Activated naive CD8-positive, alpha-beta T cell treated with anti-CD3 and anti-CD28 coated beads, Interleukin-2, amount 50 U/mL, for 24 hours (primary cell): ENCODE measurements at regions not wholly inside any gene's neighbourhood (a gene's known extent, or its start where the extent isn't known, plus 50 kb on each side); places are given as distances from the start of the nearest gene placed in this dataset.
"Not testable (repeated sequence)": the region's sequence is repeated elsewhere in the genome, so short reads cannot be mapped to it uniquely, and the experiment has no call there.

ENCODE experiments used
- ATAC-seq: fragments of 150-1000 bp; cut with Tn5 transposase; one replicate; pipeline ENCODE4 v1.10.0; 2021
- DNase-seq: peaks from one replicate; pipeline ENCODE4 v3.0.0; 2021
- H3K27ac Mint-ChIP-seq: one replicate; pipeline ENCODE4 v1.8.0; 2021; ENCODE audit warnings: mild to moderate bottlenecking, mixed read lengths
- H3K27me3 Mint-ChIP-seq: one replicate; pipeline ENCODE4 v1.8.0; 2021; ENCODE audit warnings: mixed read lengths
- H3K36me3 Mint-ChIP-seq: one replicate; pipeline ENCODE4 v1.8.0; 2021; ENCODE audit warnings: low read depth, mixed read lengths
- H3K4me1 Mint-ChIP-seq: one replicate; pipeline ENCODE4 v1.8.0; 2021; ENCODE audit warnings: mixed read lengths
- H3K4me3 Mint-ChIP-seq: one replicate; pipeline ENCODE4 v1.8.0; 2021; ENCODE audit warnings: mild to moderate bottlenecking, moderate library complexity, mixed read lengths
- H3K9me3 Mint-ChIP-seq: one replicate; pipeline ENCODE4 v1.8.0; 2021; ENCODE audit warnings: mixed read lengths

DNA sequence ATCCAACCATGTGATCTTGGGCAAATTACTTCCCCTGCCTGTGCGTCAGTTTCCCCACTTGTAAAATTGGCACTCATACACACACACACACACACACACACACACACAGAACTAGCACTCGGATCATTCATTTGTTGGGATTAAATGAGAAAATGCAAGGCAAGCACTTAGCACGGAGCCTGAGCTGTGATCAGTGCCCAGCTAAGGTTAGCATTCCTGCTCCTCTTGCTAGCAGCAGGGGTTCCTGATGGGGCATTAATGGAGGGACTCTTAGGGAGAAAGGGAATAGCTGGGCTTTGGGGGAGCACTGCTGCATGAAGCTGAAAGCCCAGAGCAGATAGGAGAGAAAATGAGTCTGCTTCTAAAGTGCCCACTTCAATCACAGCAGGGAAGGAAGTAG is 187.7 kb upstream of the C2CD4B start:
- H3K27ac Mint-ChIP-seq: no peak overlapping the region
- DNase-seq (no peak), ATAC-seq (no peak)
- H3K4me3 Mint-ChIP-seq: no peak overlapping the region
- no peaks in the 10 kb centered on the region for H3K9me3 Mint-ChIP-seq
- no peaks in the 10 kb centered on the region for H3K4me1 Mint-ChIP-seq
- H3K36me3 Mint-ChIP-seq: no peaks in the 10 kb centered on the region
- peaks cover 19% of the 10 kb centered on the region for H3K27me3 Mint-ChIP-seq

- Mint-ChIP-seq H3K27ac (no peak overlapping the region), H3K9me3 (no peaks in the 10 kb centered on the region)
Observed at GRCh38 chr15:62357431-62357830, 192.3 kb upstream of the C2CD4B start.

GRCh38 chr15:62359416-62359815 is 194.3 kb upstream of the C2CD4B start:
- ATAC-seq (no peak), DNase-seq (no peak)
- Mint-ChIP-seq H3K4me3 (no peak overlapping the region), H3K27me3 (peaks cover 20% of the 10 kb centered on the region), H3K9me3 (no peaks in the 10 kb centered on the region), H3K36me3 (no peaks in the 10 kb centered on the region), H3K4me1 (no peaks in the 10 kb centered on the region), H3K27ac (no peak overlapping the region)

More at GRCh38 chr15:62357431-62357830, 192.3 kb upstream of the C2CD4B start:
- Mint-ChIP-seq H3K4me3 (no peak overlapping the region), H3K4me1 (no peaks in the 10 kb centered on the region), H3K36me3 (no peaks in the 10 kb centered on the region), H3K27me3 (peaks cover 22% of the 10 kb centered on the region)
- ATAC-seq (no peak), DNase-seq (no peak)

DNA sequence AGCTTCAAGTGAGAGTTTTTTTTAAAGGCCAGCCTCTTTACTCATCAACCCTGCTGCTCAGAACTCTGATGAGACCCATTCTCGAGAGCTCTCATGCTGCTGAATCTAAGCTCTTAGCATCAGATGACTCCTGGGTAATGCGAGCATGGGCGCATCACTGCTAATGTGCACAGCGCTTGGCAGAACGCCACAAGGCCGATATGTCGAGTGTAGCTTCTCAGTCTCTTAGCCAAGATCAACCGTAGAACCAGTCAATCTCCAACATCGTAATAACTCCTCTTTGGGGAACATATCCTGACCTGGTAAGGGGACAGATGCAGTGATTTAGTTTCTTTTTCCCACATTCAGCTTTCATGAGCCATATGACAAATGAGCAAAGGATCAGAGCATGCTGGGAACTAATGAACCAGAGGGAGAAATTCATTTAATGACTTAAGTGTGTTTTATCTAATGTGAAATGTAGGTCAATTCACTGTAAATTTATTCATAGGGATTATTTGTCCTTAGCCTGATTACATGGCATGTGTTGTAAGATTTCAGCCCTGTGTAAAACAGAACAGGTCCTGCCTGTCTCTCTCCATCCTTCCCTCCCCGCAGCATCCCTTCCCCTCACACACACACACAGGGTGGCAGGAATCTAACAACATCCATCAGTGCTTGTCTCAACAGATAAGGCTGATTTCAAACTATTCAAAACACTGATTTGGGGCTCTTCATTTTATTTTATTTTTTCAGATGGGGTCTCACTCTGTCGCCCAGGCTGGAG is 195.4 kb upstream of the C2CD4B start:
- no peak overlapping the region for H3K27ac Mint-ChIP-seq
- H3K9me3 Mint-ChIP-seq: no peaks in the 10 kb centered on the region
- peaks cover 20% of the 10 kb centered on the region for H3K27me3 Mint-ChIP-seq
- H3K36me3 Mint-ChIP-seq: no peaks in the 10 kb centered on the region
- H3K4me1 Mint-ChIP-seq: no peaks in the 10 kb centered on the region
- ATAC-seq (no peak), DNase-seq (no peak)
- no peak overlapping the region for H3K4me3 Mint-ChIP-seq

DNA sequence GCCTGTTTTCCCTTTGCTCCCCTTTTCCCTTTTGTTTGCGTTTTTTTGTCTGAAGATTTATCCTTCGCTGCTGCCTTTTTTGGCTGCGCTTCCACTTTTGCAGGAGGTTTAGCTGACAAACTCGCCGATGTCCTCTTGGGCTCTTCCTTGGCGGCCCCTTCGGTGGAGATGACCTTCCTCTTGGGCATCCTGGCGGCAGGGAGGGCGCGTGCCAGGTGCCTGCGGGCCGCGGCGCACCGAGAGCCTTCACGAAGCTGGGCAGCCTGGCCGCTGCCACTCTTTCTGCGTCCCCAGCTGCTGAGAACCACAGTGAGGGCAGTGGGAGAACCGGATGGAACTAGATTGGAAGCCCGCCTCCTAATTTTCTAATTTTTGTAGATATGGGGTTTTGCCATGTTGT is 197.1 kb upstream of the C2CD4B start:
- Mint-ChIP-seq H3K27me3 (peaks cover 20% of the 10 kb centered on the region), H3K9me3 (no peaks in the 10 kb centered on the region), H3K4me1 (no peaks in the 10 kb centered on the region), H3K4me3 (no peak overlapping the region), H3K27ac (no peak overlapping the region), H3K36me3 (no peaks in the 10 kb centered on the region)
- DNase-seq (no peak), ATAC-seq (no peak)

DNA sequence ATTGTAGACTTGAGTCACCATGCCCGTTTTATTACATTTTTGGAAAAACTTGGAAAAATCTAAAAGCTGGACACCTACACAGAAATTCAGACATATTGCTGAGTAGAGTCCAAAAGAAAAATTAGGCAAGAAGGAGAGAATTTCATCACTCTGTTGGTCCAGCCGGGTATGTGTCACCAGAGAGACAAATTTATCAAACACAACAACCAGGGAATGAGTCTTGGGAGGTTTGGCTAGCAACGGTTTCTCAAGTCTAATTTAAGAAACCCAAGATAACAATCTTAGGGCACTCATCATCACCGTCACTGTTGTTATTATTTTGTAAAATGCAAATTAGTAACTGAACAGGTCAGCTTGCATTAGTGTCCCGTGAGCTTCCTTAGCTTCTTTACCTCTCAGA is 197.5 kb upstream of the C2CD4B start:
- ATAC-seq (no peak), DNase-seq (no peak)
- H3K9me3 Mint-ChIP-seq: no peaks in the 10 kb centered on the region
- no peak overlapping the region for H3K27ac Mint-ChIP-seq
- H3K36me3 Mint-ChIP-seq: no peaks in the 10 kb centered on the region
- H3K27me3 Mint-ChIP-seq: peaks cover 17% of the 10 kb centered on the region
- H3K4me3 Mint-ChIP-seq: no peak overlapping the region
- no peaks in the 10 kb centered on the region for H3K4me1 Mint-ChIP-seq

- no peak overlapping the region for H3K27ac Mint-ChIP-seq
- no peak overlapping the region for H3K4me3 Mint-ChIP-seq
- no peaks in the 10 kb centered on the region for H3K4me1 Mint-ChIP-seq
- peaks cover 17% of the 10 kb centered on the region for H3K27me3 Mint-ChIP-seq
- H3K36me3 Mint-ChIP-seq: no peaks in the 10 kb centered on the region
- DNase-seq (no peak), ATAC-seq (no peak)
- H3K9me3 Mint-ChIP-seq: no peaks in the 10 kb centered on the region
Observed at GRCh38 chr15:62363913-62364312, 198.8 kb upstream of the C2CD4B start.

DNA sequence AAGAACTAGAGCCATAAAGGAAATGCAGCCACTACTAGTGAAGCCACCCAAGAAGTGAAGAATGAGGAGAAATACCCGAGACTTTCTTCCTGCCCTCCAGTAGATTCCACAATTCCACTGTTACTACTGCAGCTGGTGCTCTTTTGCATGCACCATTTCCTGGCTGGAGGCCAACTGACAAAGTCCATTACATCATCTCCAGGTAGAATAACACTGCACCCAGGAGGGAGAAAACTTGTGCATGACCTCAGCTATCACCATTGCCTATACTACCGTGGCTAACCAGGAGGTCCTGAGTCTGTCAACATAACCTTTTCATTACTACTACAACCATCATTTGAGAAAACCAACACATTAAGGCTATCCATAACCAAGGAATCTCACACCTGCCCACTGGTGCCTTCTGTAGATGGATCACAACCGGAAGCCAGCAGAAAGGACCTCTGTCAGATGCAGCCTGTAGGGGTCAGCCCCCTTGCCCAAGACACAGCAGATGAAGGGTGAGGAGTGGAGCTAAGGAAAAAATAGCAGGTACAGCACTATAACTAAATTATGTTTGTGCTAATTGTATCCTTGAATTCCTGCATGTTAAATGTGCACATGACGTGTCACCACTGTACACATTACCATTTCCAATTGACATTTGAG is 200.8 kb upstream of the C2CD4B start:
- ATAC-seq (no peak), DNase-seq (no peak)
- Mint-ChIP-seq H3K27ac (no peak overlapping the region), H3K9me3 (no peaks in the 10 kb centered on the region), H3K4me3 (no peak overlapping the region), H3K4me1 (no peaks in the 10 kb centered on the region), H3K36me3 (no peaks in the 10 kb centered on the region), H3K27me3 (peaks cover 7% of the 10 kb centered on the region)

GRCh38 chr15:62369454-62369853 is 204.4 kb upstream of the C2CD4B start:
- Mint-ChIP-seq H3K4me3 (no peak overlapping the region), H3K36me3 (no peaks in the 10 kb centered on the region), H3K27ac (no peak overlapping the region), H3K4me1 (no peaks in the 10 kb centered on the region), H3K9me3 (no peaks in the 10 kb centered on the region), H3K27me3 (peaks cover 16% of the 10 kb centered on the region)
- ATAC-seq (no peak), DNase-seq (no peak)

DNA sequence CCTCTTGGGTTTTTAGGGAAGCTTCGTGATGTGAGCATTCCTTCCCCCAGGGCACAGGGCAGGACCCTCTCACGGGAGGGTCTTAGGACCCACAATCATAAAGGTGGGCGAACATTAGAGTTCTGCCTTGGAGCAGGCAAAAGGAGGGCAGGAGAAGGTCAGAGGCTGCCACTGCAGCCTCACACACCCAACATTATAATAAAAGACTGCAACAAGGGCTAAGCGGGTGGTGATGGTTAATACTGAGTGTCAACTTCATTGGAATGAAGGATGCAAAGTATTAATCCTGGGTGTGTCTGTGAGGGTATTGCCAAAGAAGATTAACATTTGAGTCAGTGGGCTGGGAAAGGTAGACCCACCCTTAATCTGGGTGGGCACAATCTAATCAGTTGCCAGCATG is 206.6 kb upstream of the C2CD4B start:
- H3K4me1 Mint-ChIP-seq, ATAC-seq, H3K27ac Mint-ChIP-seq, H3K4me3 Mint-ChIP-seq, H3K36me3 Mint-ChIP-seq, DNase-seq, H3K9me3 Mint-ChIP-seq: not testable (repeated sequence)
- H3K27me3 Mint-ChIP-seq: peaks cover 20% of the 10 kb centered on the region

GRCh38 chr15:62377736-62378480 is 212.8 kb upstream of the C2CD4B start:
- no peaks in the 10 kb centered on the region for H3K36me3 Mint-ChIP-seq
- H3K4me3 Mint-ChIP-seq: no peak overlapping the region
- no peak for DNase-seq
- no peaks in the 10 kb centered on the region for H3K9me3 Mint-ChIP-seq
- no peaks in the 10 kb centered on the region for H3K4me1 Mint-ChIP-seq
- H3K27me3 Mint-ChIP-seq: peaks cover 30% of the 10 kb centered on the region
- no peak overlapping the region for H3K27ac Mint-ChIP-seq
- no peak for ATAC-seq

DNA sequence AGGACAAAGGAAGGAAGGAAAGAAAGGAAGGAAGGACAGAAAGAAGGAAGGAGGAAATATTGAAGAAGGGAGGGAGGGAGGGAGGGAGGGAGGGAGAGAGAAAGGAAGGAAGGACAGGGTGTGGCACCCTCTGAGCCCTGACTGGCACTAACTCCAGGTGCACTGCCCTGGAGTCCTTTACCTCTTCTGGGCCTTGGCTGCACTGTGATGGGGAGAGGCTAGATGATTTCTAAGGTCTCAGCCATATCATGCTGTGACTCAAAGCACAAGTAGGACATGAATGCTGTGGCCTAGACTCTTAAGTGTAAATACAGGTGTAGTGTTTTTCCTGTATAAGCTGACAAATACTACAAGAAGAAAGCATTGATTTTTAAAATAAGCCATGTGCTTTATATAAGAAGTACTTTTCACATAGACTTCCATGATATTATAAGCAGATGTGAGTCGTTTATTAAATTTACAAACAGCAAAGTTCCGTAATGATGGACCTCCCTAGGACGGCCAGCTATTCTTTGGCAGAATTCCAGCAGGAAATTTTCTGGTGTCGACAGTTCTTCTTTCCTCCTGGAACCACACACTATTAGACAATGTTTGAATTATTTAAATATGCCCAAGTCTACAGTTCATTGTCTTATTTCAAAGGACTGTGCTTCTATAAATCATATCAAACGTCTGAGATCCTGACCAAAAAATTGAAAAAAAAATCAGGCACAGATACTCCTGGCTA is 213.8 kb upstream of the C2CD4B start:
- Mint-ChIP-seq H3K4me1 (no peaks in the 10 kb centered on the region), H3K27me3 (peaks cover 33% of the 10 kb centered on the region), H3K36me3 (no peaks in the 10 kb centered on the region), H3K9me3 (no peaks in the 10 kb centered on the region), H3K4me3 (no peak overlapping the region), H3K27ac (no peak overlapping the region)
- ATAC-seq (no peak), DNase-seq (no peak)

DNA sequence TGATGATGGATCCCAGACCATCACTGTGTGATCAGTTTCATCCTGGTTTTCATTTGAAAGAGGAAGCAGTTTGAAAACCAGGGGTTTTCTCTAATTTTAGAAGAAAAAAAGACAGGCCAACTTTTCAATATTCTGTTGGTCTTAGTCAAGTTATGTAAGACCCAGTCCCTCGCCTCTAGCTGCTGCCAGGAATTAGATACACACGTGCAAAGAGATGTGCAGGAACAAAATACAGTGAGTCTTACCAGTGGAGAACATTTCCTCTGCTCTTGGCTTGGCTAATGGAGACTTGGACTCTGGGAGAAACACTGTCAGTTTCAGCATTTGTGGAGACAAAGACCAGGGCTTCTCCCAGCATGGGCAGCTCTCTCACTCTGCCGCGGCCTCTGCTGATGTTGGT is 214.9 kb upstream of the C2CD4B start:
- Mint-ChIP-seq H3K9me3 (no peaks in the 10 kb centered on the region), H3K4me1 (no peaks in the 10 kb centered on the region), H3K36me3 (no peaks in the 10 kb centered on the region), H3K4me3 (no peak overlapping the region), H3K27ac (no peak overlapping the region), H3K27me3 (peaks cover 34% of the 10 kb centered on the region)
- ATAC-seq (no peak), DNase-seq (no peak)

DNA sequence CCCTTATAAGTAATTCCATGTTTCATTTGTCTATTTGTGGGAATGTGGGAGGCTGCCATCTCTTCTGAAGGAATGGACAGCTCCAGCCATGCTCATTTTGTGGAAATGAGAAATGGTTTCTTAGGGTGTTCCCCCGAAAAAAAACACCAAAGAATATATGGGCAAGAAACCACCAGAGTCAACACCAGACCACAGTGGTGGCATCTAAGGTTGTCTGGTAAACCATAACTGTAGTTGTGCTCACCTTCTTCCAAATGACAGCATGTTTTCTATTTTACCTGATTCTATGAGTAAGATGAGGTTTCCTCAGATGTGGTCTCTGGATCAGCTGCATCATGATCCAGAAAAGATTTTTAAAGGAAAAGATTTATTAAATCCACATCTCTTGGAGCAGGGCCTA is 217.0 kb upstream of the C2CD4B start:
- no peaks in the 10 kb centered on the region for H3K9me3 Mint-ChIP-seq
- peaks cover 34% of the 10 kb centered on the region for H3K27me3 Mint-ChIP-seq
- no peak for ATAC-seq

More for the DNA sequence above, 217.0 kb upstream of the C2CD4B start:
- H3K4me3 Mint-ChIP-seq: no peak overlapping the region
- H3K36me3 Mint-ChIP-seq: no peaks in the 10 kb centered on the region
- DNase-seq: no peak
- no peaks in the 10 kb centered on the region for H3K4me1 Mint-ChIP-seq
- H3K27ac Mint-ChIP-seq: no peak overlapping the region
